ENCODE measurements at regions not wholly inside any gene's neighbourhood (a gene's known extent, or its start where the extent isn't known, plus 50 kb on each side); places are given as distances from the start of the nearest gene placed in this dataset.

GRCh38 chr11:29027436-29027835 lies 919.2 kb downstream of the METTL15 start:
- TF ChIP-seq PKNOX1 (IDR thresholded peaks at IDR 0.05) = no peak
- TF ChIP-seq CTBP1 (IDR thresholded peaks at IDR 0.05; ENCODE audit: borderline replicate concordance) = no peak
- TF ChIP-seq HDGF (IDR thresholded peaks at IDR 0.05; ENCODE audit: borderline replicate concordance) = no peak
- TF ChIP-seq L3MBTL2 (conservative IDR thresholded peaks at IDR 0.05) = no peak
